SK-N-SH (cell line): ENCODE measurements at regions not wholly inside any gene's neighbourhood (a gene's known extent, or its start where the extent isn't known, plus 50 kb on each side); places are given as distances from the start of the nearest gene placed in this dataset.

ENCODE experiments used
- CTCF ChIA-PET: fragments of 300-600, 350-600 bp; formaldehyde crosslinking; extraction: SDS; loops from one replicate; lab custom pipeline; 2021; lab: Yijun Ruan, JAX
- POLR2A ChIA-PET: fragments of 350-600 bp; sonication (Branson Sonifier 250); formaldehyde crosslinking; extraction: SDS; loops from one replicate; lab custom pipeline; 2020; ENCODE audit warnings: antibody characterized with exemption, inconsistent platforms; lab: Yijun Ruan, JAX
- DNase-seq: peaks from one replicate; pipeline ENCODE4 v3.0.0; 2012
- H2AFZ ChIP-seq: fragments of 200-600 bp; sonication (generic); 2 replicates; pipeline ENCODE4 v1.8.1; 2016; ENCODE audit warnings: antibody characterized with exemption, mild to moderate bottlenecking, low read depth
- H3F3A ChIP-seq: fragments of 200-600 bp; sonication (generic); replicated peaks from 2 replicates; pipeline ENCODE3; 2016; ENCODE audit warnings: antibody characterized with exemption, mild to moderate bottlenecking; ENCODE audit not compliant: insufficient read depth
- H3K27ac ChIP-seq, 2 experiments: fragments of 200-500 bp in 1 of 2; fragments of 200-600 bp in 1 of 2; sonication (Bioruptor generic) in 1 of 2; sonication (generic), shearing (Covaris generic) in 1 of 2; 2 replicates each; pipeline versions ENCODE4 v1.5.1 to v1.6.1; 2014 to 2016; ENCODE audit warnings: low read depth in 2 of 2, inconsistent platforms in 1 of 2, low read length in 1 of 2, mild to moderate bottlenecking in 1 of 2, mixed read lengths in 1 of 2
- H3K27me3 ChIP-seq: fragments of 200-600 bp; sonication (generic), shearing (Covaris generic); 2 replicates; pipeline ENCODE4 v1.6.1; 2016; ENCODE audit warnings: mixed run types; ENCODE audit not compliant: insufficient read depth
- H3K36me3 ChIP-seq, 2 experiments: fragments of 200-500 bp in 1 of 2; fragments of 200-600 bp in 1 of 2; sonication (Bioruptor generic) in 1 of 2; sonication (generic) in 1 of 2; replicated peaks in 1 of 2; 2 replicates each; pipeline versions ENCODE3 to v1.5.1; 2014 to 2016; ENCODE audit warnings: low read length in 1 of 2, mild to moderate bottlenecking in 1 of 2; ENCODE audit not compliant: insufficient read depth in 2 of 2, control insufficient read depth in 1 of 2
- H3K4me1 ChIP-seq, 2 experiments: fragments of 200-500 bp in 1 of 2; fragments of 200-600 bp in 1 of 2; sonication (Bioruptor generic) in 1 of 2; sonication (generic), shearing (Covaris generic) in 1 of 2; 2 replicates each; pipeline versions ENCODE4 v1.5.1 to v1.6.1; 2014 to 2016; ENCODE audit warnings: low read depth in 1 of 2, low read length in 1 of 2, mixed run types in 1 of 2; ENCODE audit not compliant: insufficient read depth in 2 of 2, control insufficient read depth in 1 of 2
- H3K4me2 ChIP-seq: fragments of 200-600 bp; sonication (generic), shearing (Covaris generic); 2 replicates; pipeline ENCODE4 v1.6.1; 2017; ENCODE audit warnings: mixed run types
- H3K4me3 ChIP-seq, 2 experiments: fragments of 200-500 bp in 1 of 2; fragments of 200-600 bp in 1 of 2; sonication (Bioruptor generic) in 1 of 2; sonication (generic), shearing (Covaris generic) in 1 of 2; 2 replicates each; pipeline versions ENCODE4 v1.5.1 to v1.8.1; 2014 to 2016; ENCODE audit warnings: low read depth in 2 of 2, inconsistent platforms in 1 of 2, low read length in 1 of 2, mild to moderate bottlenecking in 1 of 2, mixed read lengths in 1 of 2, moderate library complexity in 1 of 2
- H3K79me2 ChIP-seq: fragments of 200-600 bp; sonication (generic); 2 replicates; pipeline ENCODE4 v1.8.1; 2017; ENCODE audit warnings: mild to moderate bottlenecking; ENCODE audit not compliant: insufficient read depth
- H3K9ac ChIP-seq: fragments of 200-600 bp; sonication (generic); 2 replicates; pipeline ENCODE4 v1.6.1; 2017; ENCODE audit warnings: mixed run types
- H3K9me2 ChIP-seq: fragments of 200-600 bp; sonication (generic); 2 replicates; pipeline ENCODE4 v1.6.1; 2017; ENCODE audit warnings: mixed run types
- H3K9me3 ChIP-seq: fragments of 200-600 bp; sonication (generic); 2 replicates; pipeline ENCODE4 v1.6.1; 2017; ENCODE audit warnings: mixed run types, mild to moderate bottlenecking, moderate library complexity
- H4K20me1 ChIP-seq: fragments of 200-600 bp; sonication (generic); 2 replicates; pipeline ENCODE4 v1.6.1; 2017; ENCODE audit warnings: mild to moderate bottlenecking, mixed run types; ENCODE audit not compliant: insufficient read depth
- CHD2 ChIP-seq: fragments of 150-350 bp; IDR thresholded peaks from 2 replicates; pipeline ENCODE4 v1.6.1; 2018; ENCODE audit warnings: low read length; ENCODE audit not compliant: partially characterized antibody
- EP300 ChIP-seq, 2 experiments: IDR thresholded peaks; 2 replicates each; pipeline versions ENCODE4 v1.4.0 to v1.6.1; 2012; ENCODE audit warnings: borderline replicate concordance in 1 of 2, low read depth in 1 of 2, low read length in 1 of 2
- FOXJ3 ChIP-seq: sonication (generic); formaldehyde crosslinking; IDR thresholded peaks from 2 replicates; pipeline ENCODE4 v1.5.1; 2020; ENCODE audit warnings: mild to moderate bottlenecking, missing genetic modification reagents
- FOXM1 ChIP-seq: IDR thresholded peaks from 2 replicates; pipeline ENCODE4 v1.4.0; 2012; ENCODE audit warnings: low read depth, mild to moderate bottlenecking
- GABPA ChIP-seq: IDR thresholded peaks from 2 replicates; pipeline ENCODE4 v1.4.0; 2012; ENCODE audit warnings: low read depth, mild to moderate bottlenecking
- IRF3 ChIP-seq: fragments of 150-350 bp; IDR thresholded peaks from 2 replicates; pipeline ENCODE4 v1.6.1; 2016; ENCODE audit warnings: mild to moderate bottlenecking, low read depth, low read length
- MEF2A ChIP-seq: IDR thresholded peaks from 2 replicates; pipeline ENCODE4 v1.4.0; 2012; ENCODE audit warnings: low read depth, borderline replicate concordance
- REST ChIP-seq: IDR thresholded peaks from 2 replicates; pipeline ENCODE4 v1.6.1; 2012; ENCODE audit warnings: mild to moderate bottlenecking, low read depth, low read length, moderate library complexity
- YY1 ChIP-seq: IDR thresholded peaks from 2 replicates; pipeline ENCODE4 v1.4.0; 2012; ENCODE audit warnings: low read depth, mild to moderate bottlenecking
- WGBS: methylation state at CpG from one replicate; pipeline ENCODE4 v1.1.6; 2017; ENCODE audit warnings: low lambda C conversion rate; 5-methylcytosine and 5-hydroxymethylcytosine counted together
- TF ChIP-seq, protein P1 (sequence below): fragments of 200-600 bp; sonication (generic); IDR thresholded peaks from 2 replicates; pipeline ENCODE4 v1.6.1; 2017; ENCODE audit warnings: antibody characterized with exemption, mild to moderate bottlenecking, moderate library complexity
- TF ChIP-seq, protein P2 (sequence below): IDR thresholded peaks from 2 replicates; pipeline ENCODE4 v1.4.0; 2012; ENCODE audit warnings: low read depth, borderline replicate concordance
- TF ChIP-seq, protein P3 (sequence below): IDR thresholded peaks from 2 replicates; pipeline ENCODE4 v1.4.0; 2012; ENCODE audit warnings: low read depth, borderline replicate concordance

DNA sequence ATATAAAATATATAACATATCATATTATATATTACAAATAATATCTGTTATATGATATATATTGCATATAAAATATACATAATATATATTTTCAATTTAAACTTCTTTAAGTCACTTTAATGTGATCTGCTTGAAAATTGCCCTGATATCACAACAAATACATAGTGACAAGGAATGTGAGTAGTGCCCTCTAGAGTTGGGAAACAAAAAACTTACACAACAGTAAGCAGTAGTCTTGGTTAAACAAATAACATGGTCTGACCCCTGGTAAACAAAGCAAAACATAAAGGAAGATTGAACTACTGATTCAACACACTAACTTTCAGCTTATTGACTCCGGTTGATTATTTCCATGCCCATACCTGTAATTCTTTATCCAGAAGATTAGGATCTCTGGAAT is 188.3 kb upstream of the NMUR2 start:
- H3K79me2 ChIP-seq, result no peaks in the 10 kb centered on the region
- no peaks in the 10 kb centered on the region for H3F3A ChIP-seq
- no peaks in the 10 kb centered on the region for H3K9me2 ChIP-seq
- CTCF ChIA-PET, result interaction anchor here (1.1 kb wide), 1 partner anchor 263 kb away, joined by 3 read pairs; no protein-coding TSS in a partner anchor
- no peak overlapping the region for H3K4me2 ChIP-seq
- H3K27ac ChIP-seq, result no peak overlapping the region
- H3K36me3 ChIP-seq, result no peaks in the 10 kb centered on the region
- no peak overlapping the region for H3K4me3 ChIP-seq
- H3K9me3 ChIP-seq, result no peaks in the 10 kb centered on the region
- no peaks in the 10 kb centered on the region for H3K27me3 ChIP-seq
- no peaks in the 10 kb centered on the region for H4K20me1 ChIP-seq
- peak; percentile 0 for DNase-seq
- no peak overlapping the region for H3K9ac ChIP-seq
- TF ChIP-seq, protein P1, sequence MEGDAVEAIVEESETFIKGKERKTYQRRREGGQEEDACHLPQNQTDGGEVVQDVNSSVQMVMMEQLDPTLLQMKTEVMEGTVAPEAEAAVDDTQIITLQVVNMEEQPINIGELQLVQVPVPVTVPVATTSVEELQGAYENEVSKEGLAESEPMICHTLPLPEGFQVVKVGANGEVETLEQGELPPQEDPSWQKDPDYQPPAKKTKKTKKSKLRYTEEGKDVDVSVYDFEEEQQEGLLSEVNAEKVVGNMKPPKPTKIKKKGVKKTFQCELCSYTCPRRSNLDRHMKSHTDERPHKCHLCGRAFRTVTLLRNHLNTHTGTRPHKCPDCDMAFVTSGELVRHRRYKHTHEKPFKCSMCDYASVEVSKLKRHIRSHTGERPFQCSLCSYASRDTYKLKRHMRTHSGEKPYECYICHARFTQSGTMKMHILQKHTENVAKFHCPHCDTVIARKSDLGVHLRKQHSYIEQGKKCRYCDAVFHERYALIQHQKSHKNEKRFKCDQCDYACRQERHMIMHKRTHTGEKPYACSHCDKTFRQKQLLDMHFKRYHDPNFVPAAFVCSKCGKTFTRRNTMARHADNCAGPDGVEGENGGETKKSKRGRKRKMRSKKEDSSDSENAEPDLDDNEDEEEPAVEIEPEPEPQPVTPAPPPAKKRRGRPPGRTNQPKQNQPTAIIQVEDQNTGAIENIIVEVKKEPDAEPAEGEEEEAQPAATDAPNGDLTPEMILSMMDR, result peak; percentile 33
- TF ChIP-seq YY1 (no peak), GABPA (no peak)
- POLR2A ChIA-PET, result no interaction called here
- H3K4me1 ChIP-seq, result no peaks in the 10 kb centered on the region
- H2AFZ ChIP-seq, result no peak overlapping the region
- 27% methylated on average over 1 of the region's 1 CpG for WGBS

GRCh38 chr5:152595405-152595804 is 190.3 kb upstream of the NMUR2 start:
- no peaks in the 10 kb centered on the region for H3K9me2 ChIP-seq
- H2AFZ ChIP-seq, result no peak overlapping the region
- no peaks in the 10 kb centered on the region for H3K79me2 ChIP-seq
- no peak for DNase-seq
- ChIA-PET CTCF (no interaction called here), POLR2A (no interaction called here)
- 17% methylated on average over 1 of the region's 1 CpG for WGBS
- H3K4me3 ChIP-seq, result no peak overlapping the region
- H3K4me2 ChIP-seq, result no peak overlapping the region
- H3K27me3 ChIP-seq, result no peaks in the 10 kb centered on the region
- no peak overlapping the region for H3K27ac ChIP-seq
- no peaks in the 10 kb centered on the region for H3K4me1 ChIP-seq
- no peak overlapping the region for H3K9ac ChIP-seq
- no peaks in the 10 kb centered on the region for H4K20me1 ChIP-seq
- TF ChIP-seq FOXJ3, result no peak
- TF ChIP-seq, protein P2, sequence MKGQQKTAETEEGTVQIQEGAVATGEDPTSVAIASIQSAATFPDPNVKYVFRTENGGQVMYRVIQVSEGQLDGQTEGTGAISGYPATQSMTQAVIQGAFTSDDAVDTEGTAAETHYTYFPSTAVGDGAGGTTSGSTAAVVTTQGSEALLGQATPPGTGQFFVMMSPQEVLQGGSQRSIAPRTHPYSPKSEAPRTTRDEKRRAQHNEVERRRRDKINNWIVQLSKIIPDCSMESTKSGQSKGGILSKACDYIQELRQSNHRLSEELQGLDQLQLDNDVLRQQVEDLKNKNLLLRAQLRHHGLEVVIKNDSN, result no peak
- TF ChIP-seq FOXM1, result no peak
- no peak for TF ChIP-seq CHD2
- no peak for TF ChIP-seq EP300 (IDR thresholded peaks at IDR 0.05; ENCODE audit: borderline replicate concordance in 1 of 2, low read depth in 1 of 2, low read length in 1 of 2)
- TF ChIP-seq, protein P3, sequence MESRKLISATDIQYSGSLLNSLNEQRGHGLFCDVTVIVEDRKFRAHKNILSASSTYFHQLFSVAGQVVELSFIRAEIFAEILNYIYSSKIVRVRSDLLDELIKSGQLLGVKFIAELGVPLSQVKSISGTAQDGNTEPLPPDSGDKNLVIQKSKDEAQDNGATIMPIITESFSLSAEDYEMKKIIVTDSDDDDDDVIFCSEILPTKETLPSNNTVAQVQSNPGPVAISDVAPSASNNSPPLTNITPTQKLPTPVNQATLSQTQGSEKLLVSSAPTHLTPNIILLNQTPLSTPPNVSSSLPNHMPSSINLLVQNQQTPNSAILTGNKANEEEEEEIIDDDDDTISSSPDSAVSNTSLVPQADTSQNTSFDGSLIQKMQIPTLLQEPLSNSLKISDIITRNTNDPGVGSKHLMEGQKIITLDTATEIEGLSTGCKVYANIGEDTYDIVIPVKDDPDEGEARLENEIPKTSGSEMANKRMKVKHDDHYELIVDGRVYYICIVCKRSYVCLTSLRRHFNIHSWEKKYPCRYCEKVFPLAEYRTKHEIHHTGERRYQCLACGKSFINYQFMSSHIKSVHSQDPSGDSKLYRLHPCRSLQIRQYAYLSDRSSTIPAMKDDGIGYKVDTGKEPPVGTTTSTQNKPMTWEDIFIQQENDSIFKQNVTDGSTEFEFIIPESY, result no peak
- TF ChIP-seq REST, result no peak
- no peak for TF ChIP-seq GABPA
- TF ChIP-seq IRF3, result no peak
- TF ChIP-seq MEF2A, result no peak
- no peaks in the 10 kb centered on the region for H3K9me3 ChIP-seq
- H3F3A ChIP-seq, result no peaks in the 10 kb centered on the region
- H3K36me3 ChIP-seq, result no peaks in the 10 kb centered on the region
